RWPE1 (cell line): ENCODE measurements at regions not wholly inside any gene's neighbourhood (a gene's known extent, or its start where the extent isn't known, plus 50 kb on each side); places are given as distances from the start of the nearest gene placed in this dataset.

ENCODE experiments used
- CTCF ChIA-PET: fragments of 350-600 bp; sonication (Branson Sonifier 250); formaldehyde crosslinking; extraction: SDS; loops from one replicate; lab custom pipeline; 2021; lab: Yijun Ruan, JAX
- POLR2A ChIA-PET: fragments of 400-600 bp; formaldehyde crosslinking; extraction: SDS; loops from one replicate; lab custom pipeline; 2020; ENCODE audit warnings: antibody characterized with exemption; ENCODE audit not compliant: low non-redundant PET; lab: Yijun Ruan, JAX
- DNase-seq: peaks from one replicate; pipeline ENCODE4 v3.0.0; 2012; ENCODE audit warnings: low spot score
- H3K27ac ChIP-seq: fragments of 450-650 bp; 2 replicates; pipeline ENCODE4 v1.5.1; 2017
- CTCF ChIP-seq: fragments of 450-650 bp; conservative IDR thresholded peaks from 2 replicates; pipeline ENCODE4 v1.5.1; 2017; ENCODE audit warnings: low read depth, mild to moderate bottlenecking

GRCh38 chr5:93336330-93337110 is 244.5 kb downstream of the NR2F1-AS1 start:
- no peak for DNase-seq
- H3K27ac ChIP-seq: no peak overlapping the region
- no peak for TF ChIP-seq CTCF
- ChIA-PET CTCF (interaction anchor here (0.8 kb wide), 1 partner anchor 31 kb away, joined by 3 read pairs; no protein-coding TSS in a partner anchor), POLR2A (no interaction called here)

- ChIA-PET CTCF (no interaction called here), POLR2A (no interaction called here)
- H3K27ac ChIP-seq: no peak overlapping the region
- DNase-seq: no peak
- TF ChIP-seq CTCF: no peak
These were observed 249.2 kb downstream of the NR2F1-AS1 start for GRCh38 chr5:93331863-93332262.

- no peak overlapping the region for H3K27ac ChIP-seq
- no peak for TF ChIP-seq CTCF
- no peak for DNase-seq
- ChIA-PET POLR2A (no interaction called here), CTCF (no interaction called here)
These were observed 249.8 kb downstream of the NR2F1-AS1 start for GRCh38 chr5:93331241-93331640.

GRCh38 chr5:93330506-93330905 is 250.5 kb downstream of the NR2F1-AS1 start:
- DNase-seq: peak; percentile 79
- POLR2A ChIA-PET: no interaction called here
- CTCF ChIA-PET: interaction anchor here (0.5 to 1.2 kb wide), 3 partner anchors 252 to 1502 kb away, joined by 3 to 4 read pairs (median 3); no protein-coding TSS in a partner anchor
- no peak overlapping the region for H3K27ac ChIP-seq
- no peak for TF ChIP-seq CTCF

GRCh38 chr5:93329756-93330155 is 251.3 kb downstream of the NR2F1-AS1 start:
- POLR2A ChIA-PET: no interaction called here
- no peak for DNase-seq
- no peak overlapping the region for H3K27ac ChIP-seq
- TF ChIP-seq CTCF: no peak
- CTCF ChIA-PET: interaction anchor here (0.6 to 1.2 kb wide), 4 partner anchors 45 to 718 kb away, joined by 3 to 4 read pairs (median 3); no protein-coding TSS in a partner anchor

- POLR2A ChIA-PET: no interaction called here
- no peak for TF ChIP-seq CTCF
- CTCF ChIA-PET: no interaction called here
- no peak for DNase-seq
- no peak overlapping the region for H3K27ac ChIP-seq
These were observed 252.2 kb downstream of the NR2F1-AS1 start for GRCh38 chr5:93328833-93329232.
